ENCODE measurements at regions not wholly inside any gene's neighbourhood (a gene's known extent, or its start where the extent isn't known, plus 50 kb on each side); places are given as distances from the start of the nearest gene placed in this dataset.

- no peak for ATAC-seq (ENCODE audit: low FRiP score)
- TF ChIP-seq, protein P1, sequence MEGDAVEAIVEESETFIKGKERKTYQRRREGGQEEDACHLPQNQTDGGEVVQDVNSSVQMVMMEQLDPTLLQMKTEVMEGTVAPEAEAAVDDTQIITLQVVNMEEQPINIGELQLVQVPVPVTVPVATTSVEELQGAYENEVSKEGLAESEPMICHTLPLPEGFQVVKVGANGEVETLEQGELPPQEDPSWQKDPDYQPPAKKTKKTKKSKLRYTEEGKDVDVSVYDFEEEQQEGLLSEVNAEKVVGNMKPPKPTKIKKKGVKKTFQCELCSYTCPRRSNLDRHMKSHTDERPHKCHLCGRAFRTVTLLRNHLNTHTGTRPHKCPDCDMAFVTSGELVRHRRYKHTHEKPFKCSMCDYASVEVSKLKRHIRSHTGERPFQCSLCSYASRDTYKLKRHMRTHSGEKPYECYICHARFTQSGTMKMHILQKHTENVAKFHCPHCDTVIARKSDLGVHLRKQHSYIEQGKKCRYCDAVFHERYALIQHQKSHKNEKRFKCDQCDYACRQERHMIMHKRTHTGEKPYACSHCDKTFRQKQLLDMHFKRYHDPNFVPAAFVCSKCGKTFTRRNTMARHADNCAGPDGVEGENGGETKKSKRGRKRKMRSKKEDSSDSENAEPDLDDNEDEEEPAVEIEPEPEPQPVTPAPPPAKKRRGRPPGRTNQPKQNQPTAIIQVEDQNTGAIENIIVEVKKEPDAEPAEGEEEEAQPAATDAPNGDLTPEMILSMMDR (IDR thresholded peaks at IDR 0.05) = no peak
- DNase-seq (ENCODE audit: low spot score) = no peak
These were observed 1520.4 kb downstream of the TBC1D22A start for GRCh38 chr22:48282804-48283203.

GRCh38 chr22:48279461-48279756, 1517.0 kb downstream of the TBC1D22A start:
- DNase-seq (ENCODE audit: low spot score) (no peak), ATAC-seq (ENCODE audit: low FRiP score) (no peak)
- TF ChIP-seq, protein P1 (IDR thresholded peaks at IDR 0.05) = no peak

- peak; percentile 28 for ATAC-seq (ENCODE audit: low FRiP score)
- TF ChIP-seq, protein P1 (IDR thresholded peaks at IDR 0.05) = no peak
- DNase-seq (ENCODE audit: low spot score) = no peak
These were observed 1516.4 kb downstream of the TBC1D22A start for GRCh38 chr22:48278620-48279460.

DNA sequence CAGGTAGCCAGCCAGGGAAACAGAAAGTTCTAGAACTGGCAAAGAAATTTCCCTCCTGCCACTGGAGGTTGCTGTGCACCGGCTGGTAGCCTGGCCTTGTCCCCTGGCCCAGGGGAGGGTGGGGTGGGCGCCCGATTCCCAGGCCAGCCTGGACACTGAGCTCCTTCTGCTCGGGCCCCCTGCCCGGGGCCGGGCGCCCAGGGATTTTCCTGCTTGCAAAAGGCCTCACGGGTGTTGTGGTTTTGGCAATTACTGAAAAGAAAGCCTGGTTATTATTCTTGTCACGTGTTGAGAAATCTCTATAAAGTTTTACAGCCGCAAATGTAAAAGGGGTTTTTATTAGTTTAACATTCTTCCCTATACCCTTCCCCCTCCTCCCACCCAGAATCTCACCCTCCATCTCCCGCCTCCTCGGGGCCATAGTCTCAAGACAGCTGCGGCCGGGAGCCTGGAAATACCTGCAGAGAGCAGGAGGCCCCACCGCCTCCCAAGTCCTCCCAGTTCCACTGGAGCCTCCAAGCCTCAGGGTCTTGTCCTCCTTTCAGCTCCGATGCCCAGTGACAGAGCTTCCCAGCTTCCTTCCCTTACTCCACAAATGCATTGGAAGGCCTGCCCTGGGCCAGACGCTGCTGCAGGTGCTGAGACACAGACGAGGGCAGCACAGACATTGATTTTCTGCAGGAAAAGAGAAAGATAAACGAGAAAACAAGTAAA, 1515.6 kb downstream of the TBC1D22A start:
- ATAC-seq (ENCODE audit: low FRiP score) (no peak), DNase-seq (ENCODE audit: low spot score) (no peak)
- TF ChIP-seq, protein P1 (IDR thresholded peaks at IDR 0.05) = no peak

DNA sequence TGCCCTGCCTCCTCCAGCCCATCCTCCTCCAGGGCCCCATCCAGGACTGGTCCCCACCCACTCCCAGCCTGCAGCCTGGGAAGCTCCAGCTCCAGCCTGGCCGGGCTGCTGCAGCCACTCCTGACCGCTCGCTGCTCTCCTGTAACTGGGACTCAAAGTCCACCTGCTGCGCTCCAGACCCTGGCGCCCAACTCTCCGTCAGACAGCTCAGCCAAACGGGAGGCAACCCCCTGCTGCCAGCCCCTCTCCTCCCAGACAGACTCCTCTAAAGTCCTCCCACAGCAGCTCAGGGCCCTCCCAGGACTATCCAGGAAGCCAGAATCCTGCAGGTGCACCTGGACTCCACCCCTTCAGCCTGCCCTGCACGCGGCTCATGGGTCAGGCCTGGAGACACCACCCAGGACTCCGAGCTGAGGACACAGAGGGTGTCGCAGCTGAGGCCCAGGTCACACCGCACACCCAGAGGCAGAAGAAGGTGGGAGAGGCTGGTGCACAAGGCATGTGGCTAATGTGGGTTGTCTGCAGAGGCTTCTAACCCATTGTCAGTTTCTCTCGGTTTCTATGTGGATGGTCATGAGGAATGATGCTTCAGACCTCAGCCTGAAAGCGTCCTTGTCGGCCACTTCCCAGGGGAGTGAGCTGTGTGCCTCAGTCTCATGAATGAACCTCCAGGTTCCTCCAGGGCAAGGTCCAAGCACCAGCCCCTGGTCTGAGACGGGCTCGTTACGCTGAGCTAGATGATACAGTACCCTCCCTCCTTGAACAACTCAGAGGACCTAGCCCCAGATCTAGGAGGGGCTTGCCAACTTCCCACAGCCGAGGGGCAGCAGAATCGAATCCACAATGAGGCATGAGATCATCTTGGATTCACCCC, 1514.8 kb downstream of the TBC1D22A start:
- ATAC-seq (ENCODE audit: low FRiP score) (no peak), DNase-seq (ENCODE audit: low spot score) (no peak)
- TF ChIP-seq, protein P1 (IDR thresholded peaks at IDR 0.05) = no peak

GRCh38 chr22:48275412-48275811, 1513.0 kb downstream of the TBC1D22A start:
- no peak for DNase-seq (ENCODE audit: low spot score)
- ATAC-seq (ENCODE audit: low FRiP score) = no peak
- TF ChIP-seq, protein P1 (IDR thresholded peaks at IDR 0.05) = no peak

Data from omental fat pad (tissue), 3 donors.